NCI-H1105 treated with DMSO at 0.1 percent for 48 hours (cell line): ENCODE measurements at regions not wholly inside any gene's neighbourhood (a gene's known extent, or its start where the extent isn't known, plus 50 kb on each side); places are given as distances from the start of the nearest gene placed in this dataset.

ENCODE experiments used
- DNase-seq: peaks from one replicate; lab custom pipeline; 2025; lab: John Stamatoyannopoulos, UW

- no peak for DNase-seq
These were observed 303.9 kb downstream of the CASP12 start for GRCh38 chr11:104594228-104594958.

GRCh38 chr11:104588970-104589369, 309.3 kb downstream of the CASP12 start:
- DNase-seq = no peak

- DNase-seq = no peak
These were observed 309.8 kb downstream of the CASP12 start for GRCh38 chr11:104588446-104588845.

GRCh38 chr11:104584823-104585222, 313.4 kb downstream of the CASP12 start:
- no peak for DNase-seq

GRCh38 chr11:104583857-104584256, 314.4 kb downstream of the CASP12 start:
- no peak for DNase-seq

DNA sequence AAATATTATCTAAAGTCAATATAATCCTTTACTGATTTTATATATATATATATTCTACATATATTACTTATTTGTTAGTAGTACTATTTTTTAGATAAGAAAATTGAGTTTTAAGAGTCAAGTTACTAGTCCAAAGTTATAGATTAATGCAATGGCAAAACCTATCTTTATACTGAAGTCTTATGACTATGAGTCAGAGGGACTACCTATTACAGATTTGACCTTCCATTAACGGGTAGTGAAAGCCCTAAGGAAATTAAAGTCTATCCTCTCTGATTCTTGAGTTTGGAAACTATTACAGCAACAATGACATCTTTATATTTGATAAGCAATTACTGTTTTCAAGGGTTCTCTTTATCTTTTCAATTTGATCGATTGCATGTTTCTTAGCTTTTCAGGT, 315.8 kb downstream of the CASP12 start:
- no peak for DNase-seq

GRCh38 chr11:104581246-104581980, 316.8 kb downstream of the CASP12 start:
- DNase-seq = no peak

GRCh38 chr11:104573441-104573990, 324.7 kb downstream of the CASP12 start:
- peak; percentile 5 for DNase-seq

- DNase-seq = no peak
These were observed 326.0 kb downstream of the CASP12 start for GRCh38 chr11:104572279-104572678.

DNA sequence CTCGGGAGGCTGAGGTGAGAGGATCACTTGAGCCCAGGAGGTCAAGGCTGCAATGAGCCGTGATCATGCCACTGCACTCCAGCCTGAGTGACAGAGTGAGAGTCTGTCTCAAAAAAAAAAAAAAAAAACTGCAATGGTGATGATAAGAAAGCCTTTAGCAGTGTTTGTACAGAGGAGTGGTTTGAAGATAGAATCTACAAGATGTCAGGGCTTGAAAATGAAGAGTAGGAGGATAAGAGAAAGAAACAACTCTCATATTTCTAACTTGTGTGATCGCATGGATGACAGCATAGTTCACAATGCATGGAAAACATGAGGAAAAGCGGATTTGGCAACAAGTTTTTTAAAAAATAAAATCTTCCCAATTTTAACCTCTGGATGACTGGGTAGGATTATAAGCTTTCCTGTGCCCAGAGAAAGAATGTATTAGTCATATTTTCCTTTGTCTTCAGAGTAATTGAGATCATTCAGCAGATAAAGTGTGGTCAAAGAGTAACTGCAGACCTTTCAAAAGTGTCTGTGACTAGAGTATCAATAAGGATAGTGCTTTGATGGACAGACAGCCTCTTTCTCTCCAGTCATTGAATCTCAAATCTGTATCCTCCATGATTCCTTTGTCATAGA, 328.1 kb downstream of the CASP12 start:
- no peak for DNase-seq

- DNase-seq = no peak
These were observed 332.7 kb downstream of the CASP12 start for GRCh38 chr11:104565583-104565961.

GRCh38 chr11:104564921-104565582, 333.2 kb downstream of the CASP12 start:
- DNase-seq = no peak

DNA sequence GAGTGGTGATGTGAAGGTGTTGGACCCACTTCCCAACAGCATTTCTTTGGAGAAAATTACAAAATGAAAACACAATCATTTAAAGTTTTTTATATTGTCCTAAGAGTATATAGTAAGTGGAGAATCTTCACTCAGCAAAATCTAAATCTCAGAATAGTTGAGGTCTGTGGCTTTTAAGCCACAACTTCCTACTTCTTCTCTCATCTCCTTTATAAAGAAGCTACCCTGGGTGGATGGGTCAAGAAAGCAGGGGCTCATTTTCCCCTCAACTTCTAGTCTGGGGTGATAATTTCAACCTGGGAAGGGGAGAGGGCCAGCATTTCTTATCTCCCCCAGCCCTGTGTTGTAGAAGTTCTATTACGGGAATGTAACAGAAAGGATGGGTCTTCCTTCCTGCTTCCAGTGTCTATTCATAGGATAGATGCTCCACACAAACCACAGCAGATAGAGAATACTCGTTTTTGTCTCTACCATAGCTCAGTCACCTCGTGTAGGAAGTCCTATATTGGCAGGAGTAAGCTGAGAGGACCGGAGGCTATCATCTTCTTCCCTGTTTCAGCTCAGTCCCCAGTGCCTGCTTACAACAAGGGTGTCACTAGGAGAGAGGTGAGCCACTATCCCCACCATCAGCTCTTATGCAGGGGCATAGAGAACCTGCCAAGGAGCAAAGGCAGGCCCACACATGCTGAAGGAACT, 341.5 kb downstream of the CASP12 start:
- no peak for DNase-seq

- no peak for DNase-seq
These were observed 349.2 kb downstream of the CASP12 start for GRCh38 chr11:104549019-104549418.

DNA sequence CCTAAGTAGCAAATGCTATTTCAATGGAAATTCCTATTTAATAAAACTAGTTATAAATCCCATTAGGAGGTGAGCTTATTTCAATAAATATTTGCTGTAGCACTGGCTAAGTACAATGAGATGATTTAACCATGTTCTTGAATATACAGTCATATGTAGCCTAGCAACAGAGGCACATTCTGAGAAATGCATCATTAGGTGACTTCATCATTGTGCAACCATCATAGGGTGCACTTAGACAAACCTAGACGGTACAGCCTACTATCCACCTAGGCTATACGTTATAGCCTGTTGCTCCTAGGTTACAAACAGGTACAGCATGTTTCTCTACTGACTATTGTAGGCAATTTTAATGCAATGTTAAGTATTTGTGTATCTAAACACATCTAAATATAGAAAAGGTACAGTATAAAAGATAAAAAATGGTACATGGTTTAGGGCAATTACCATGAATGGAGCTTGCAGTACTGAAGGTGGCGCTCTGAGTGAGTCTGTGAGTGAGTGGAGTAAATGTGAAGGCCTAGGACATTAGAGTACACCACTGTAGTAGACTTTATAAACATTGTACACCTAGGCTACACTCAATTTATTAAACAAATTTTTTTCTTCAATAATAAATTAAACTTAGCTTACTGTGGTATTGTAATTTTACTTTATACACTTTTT, 350.1 kb downstream of the CASP12 start:
- no peak for DNase-seq

GRCh38 chr11:104546501-104546900, 351.8 kb downstream of the CASP12 start:
- no peak for DNase-seq

DNA sequence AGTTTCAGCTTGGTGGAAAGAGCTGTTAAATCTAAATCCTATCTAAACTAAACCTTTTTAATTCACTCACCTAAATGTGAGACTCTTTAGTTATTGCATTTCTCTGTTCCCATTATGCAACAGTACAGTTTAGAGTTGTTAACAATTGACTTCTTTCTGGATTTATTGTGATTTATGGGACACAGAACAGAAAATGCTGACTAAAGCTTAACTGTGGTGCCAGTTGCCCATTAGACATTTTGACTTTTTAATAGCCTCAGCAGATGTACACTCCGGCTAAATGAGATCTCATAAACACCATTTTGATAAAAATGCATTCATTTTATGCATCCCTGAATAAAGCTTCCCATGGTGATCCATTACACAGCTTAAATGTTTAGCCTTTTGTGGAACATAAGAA, 356.6 kb downstream of the CASP12 start:
- DNase-seq = peak; percentile 20

GRCh38 chr11:104538313-104538712, 359.9 kb downstream of the CASP12 start:
- no peak for DNase-seq

DNA sequence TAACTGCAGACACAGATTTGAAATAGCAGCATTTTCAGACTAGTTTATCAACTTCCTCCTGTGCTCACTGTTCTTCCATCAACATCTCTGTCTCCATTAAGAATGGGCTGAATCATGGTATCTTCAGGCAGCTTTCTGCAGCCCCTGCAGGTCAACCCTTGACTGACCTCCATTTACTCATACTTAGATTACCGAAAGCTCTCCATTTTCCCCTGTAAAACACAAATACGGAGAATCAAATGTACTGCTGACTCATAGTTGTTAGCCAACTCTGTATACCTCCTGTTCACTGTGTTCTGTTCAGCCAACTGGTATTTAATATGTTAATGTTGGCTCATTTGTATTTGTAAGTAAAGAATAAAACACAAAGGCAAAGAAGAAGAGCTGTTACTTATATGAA, 364.0 kb downstream of the CASP12 start:
- DNase-seq = no peak

DNA sequence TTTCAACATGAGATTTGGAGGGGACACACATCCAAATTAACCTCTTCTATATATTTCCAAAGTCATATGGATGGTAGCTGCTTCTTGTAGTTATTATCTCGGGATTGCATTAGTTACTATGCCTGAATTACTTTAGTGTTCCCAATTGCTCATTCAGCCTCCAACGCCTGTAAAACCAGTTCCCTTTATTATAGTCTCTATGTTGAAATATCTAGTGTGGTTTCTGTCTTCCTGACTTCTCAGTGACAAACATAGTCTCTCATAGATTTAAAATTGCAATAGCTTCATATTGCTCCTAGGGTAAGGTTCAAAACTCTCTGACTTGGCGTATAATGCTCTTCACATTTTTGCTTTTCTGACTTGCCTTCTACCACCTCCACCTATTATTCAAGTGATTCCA, 366.4 kb downstream of the CASP12 start:
- DNase-seq = no peak

DNA sequence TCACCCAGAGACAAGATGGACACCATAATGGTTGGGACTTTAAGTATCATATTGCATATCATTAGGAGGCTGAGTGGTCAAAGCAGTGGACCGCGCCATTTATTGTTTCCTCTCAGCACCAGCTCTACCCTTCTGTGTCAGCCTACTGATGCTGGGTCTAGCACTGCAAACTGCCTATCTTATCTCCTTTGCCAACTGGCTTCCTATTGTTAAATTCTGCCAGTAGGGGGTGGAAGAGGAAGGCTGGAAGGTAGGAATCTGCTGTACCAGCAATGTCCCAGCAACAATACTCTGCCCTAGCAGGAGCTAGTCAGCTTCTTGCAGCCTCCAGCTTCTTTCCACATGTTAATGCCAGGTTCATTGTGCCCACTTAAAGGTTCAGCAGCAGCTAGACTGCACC, 367.1 kb upstream of the PDGFD start:
- DNase-seq = no peak
